H1 (cell line): ENCODE measurements at regions not wholly inside any gene's neighbourhood (a gene's known extent, or its start where the extent isn't known, plus 50 kb on each side); places are given as distances from the start of the nearest gene placed in this dataset.

Experiments
- CTCF ChIA-PET: fragments of 300-600 bp; sonication (Branson Sonifier 250); formaldehyde crosslinking; loops from one replicate; lab custom pipeline; 2021; ENCODE audit not compliant: partially characterized antibody; lab: Charles Lee
- POLR2A ChIA-PET: fragments of 300-600 bp; sonication (Branson Sonifier 250); formaldehyde crosslinking; loops from one replicate; lab custom pipeline; 2021; ENCODE audit warnings: inconsistent platforms; ENCODE audit not compliant: partially characterized antibody; lab: Charles Lee
- DNase-seq, 2 experiments: peaks; one replicate each; pipeline versions ENCODE4 v3.0.0 to v3.0.0-alpha.2; 2010 to 2022; ENCODE audit warnings: low spot score in 2 of 2, low read depth in 1 of 2, mixed read lengths in 1 of 2
- FAIRE-seq: peaks from 2 replicates; lab custom pipeline; 2011; peaks lifted over from hg19 to GRCh38; lab: Jason Lieb, UNC
- H2AFZ ChIP-seq: 2 replicates; pipeline ENCODE4 v1.8.1; 2012; ENCODE audit warnings: low read length, inconsistent platforms
- H2AK5ac ChIP-seq: 2 replicates; pipeline ENCODE4 v1.6.1; 2013; ENCODE audit warnings: low read depth, low read length
- H2BK120ac ChIP-seq: replicated peaks from 2 replicates; pipeline ENCODE3; 2013; ENCODE audit warnings: low read depth, low read length, inconsistent platforms
- H2BK12ac ChIP-seq: 2 replicates; pipeline ENCODE4 v1.6.1; 2013; ENCODE audit warnings: low read depth, low read length
- H2BK15ac ChIP-seq: 2 replicates; pipeline ENCODE4 v1.6.1; 2013; ENCODE audit warnings: low read length
- H2BK20ac ChIP-seq: 2 replicates; pipeline ENCODE4 v1.6.1; 2013; ENCODE audit warnings: low read length
- H2BK5ac ChIP-seq: 2 replicates; pipeline ENCODE4 v1.6.1; 2013; ENCODE audit warnings: low read depth, low read length
- H3K14ac ChIP-seq: 2 replicates; pipeline ENCODE4 v1.6.1; 2013; ENCODE audit warnings: inconsistent platforms; ENCODE audit not compliant: insufficient read length
- H3K18ac ChIP-seq: 2 replicates; pipeline ENCODE4 v1.6.1; 2013; ENCODE audit warnings: low read length; ENCODE audit errors: extremely low read depth
- H3K23ac ChIP-seq: 2 replicates; pipeline ENCODE4 v1.6.1; 2013; ENCODE audit warnings: inconsistent platforms; ENCODE audit not compliant: insufficient read length
- H3K23me2 ChIP-seq: 2 replicates; pipeline ENCODE4 v1.6.1; 2013; ENCODE audit warnings: low read depth, low read length
- H3K27ac ChIP-seq: 2 replicates; pipeline ENCODE4 v1.6.1; 2011; ENCODE audit warnings: low read depth, low read length, inconsistent platforms
- H3K27me3 ChIP-seq, 4 experiments: replicated peaks in 1 of 4; 1 replicate in 1 of 4; 2 replicates in 3 of 4; pipeline versions ENCODE4 v1.6.1 to v1.8.1; 2011 to 2013; ENCODE audit warnings: low read length in 3 of 4, mild to moderate bottlenecking in 3 of 4, inconsistent platforms in 2 of 4, mixed read lengths in 2 of 4, moderate library complexity in 1 of 4; ENCODE audit not compliant: control insufficient read depth in 3 of 4, insufficient read depth in 3 of 4; ENCODE audit errors: extremely low read depth in 1 of 4
- H3K36me3 ChIP-seq, 4 experiments: 2 replicates each; pipeline versions ENCODE4 v1.6.1 to v1.8.1; 2011 to 2013; ENCODE audit warnings: mild to moderate bottlenecking in 4 of 4, low read length in 3 of 4, moderate library complexity in 2 of 4, control low read depth in 1 of 4, inconsistent platforms in 1 of 4; ENCODE audit not compliant: insufficient read depth in 4 of 4, control insufficient read depth in 2 of 4
- H3K4ac ChIP-seq: replicated peaks from 2 replicates; pipeline ENCODE3; 2013; ENCODE audit warnings: low read length, low read depth, mixed read lengths, inconsistent platforms; ENCODE audit not compliant: insufficient read length
- H3K4me1 ChIP-seq, 4 experiments: replicated peaks in 1 of 4; 1 replicate in 1 of 4; 2 replicates in 3 of 4; pipeline versions ENCODE4 v1.6.1 to v1.8.1; 2011 to 2013; ENCODE audit warnings: low read length in 3 of 4, inconsistent platforms in 2 of 4, mixed read lengths in 1 of 4; ENCODE audit not compliant: insufficient read depth in 4 of 4, control insufficient read depth in 3 of 4
- H3K4me2 ChIP-seq, 2 experiments: 2 replicates each; pipeline versions ENCODE4 v1.6.1 to v1.8.1; 2011 to 2013; ENCODE audit warnings: low read depth in 2 of 2, low read length in 2 of 2, control low read depth in 1 of 2, inconsistent platforms in 1 of 2, mild to moderate bottlenecking in 1 of 2; ENCODE audit not compliant: insufficient read depth in 1 of 2
- H3K4me3 ChIP-seq, 4 experiments: fragments of 200-600, 300-600 bp in 1 of 4; sonication (generic), shearing (Covaris generic), sonication (Bioruptor Twin) in 1 of 4; 2 replicates each; pipeline versions ENCODE4 v1.5.1 to v1.8.1; 2011 to 2016; ENCODE audit warnings: low read length in 4 of 4, low read depth in 3 of 4, control low read depth in 2 of 4, inconsistent platforms in 2 of 4, mild to moderate bottlenecking in 2 of 4, mixed read lengths in 1 of 4, moderate library complexity in 1 of 4; ENCODE audit not compliant: insufficient read depth in 2 of 4; ENCODE audit errors: extremely low read depth in 1 of 4
- H3K56ac ChIP-seq: replicated peaks from 2 replicates; pipeline ENCODE3; 2013; ENCODE audit warnings: low read depth, mild to moderate bottlenecking, mixed read lengths, low read length, inconsistent platforms; ENCODE audit not compliant: insufficient read length
- H3K79me1 ChIP-seq: 2 replicates; pipeline ENCODE4 v1.6.1; 2013; ENCODE audit warnings: low read depth, low read length, control low read depth
- H3K79me2 ChIP-seq, 2 experiments: 2 replicates each; pipeline versions ENCODE4 v1.6.1 to v1.8.1; 2012 to 2013; ENCODE audit warnings: low read length in 2 of 2, mild to moderate bottlenecking in 2 of 2, inconsistent platforms in 1 of 2; ENCODE audit not compliant: insufficient read depth in 2 of 2, control insufficient read depth in 1 of 2
- H3K9ac ChIP-seq, 4 experiments: replicated peaks in 1 of 4; 1 replicate in 1 of 4; 2 replicates in 3 of 4; pipeline versions ENCODE4 v1.6.1 to v1.8.1; 2011 to 2013; ENCODE audit warnings: low read depth in 3 of 4, low read length in 3 of 4, control low read depth in 2 of 4, mild to moderate bottlenecking in 2 of 4, moderate library complexity in 2 of 4, inconsistent platforms in 1 of 4; ENCODE audit errors: extremely low read depth in 1 of 4
- H3K9me3 ChIP-seq, 2 experiments: 2 replicates each; pipeline versions ENCODE4 v1.6.1 to v1.8.1; 2012 to 2013; ENCODE audit warnings: mild to moderate bottlenecking in 2 of 2, moderate library complexity in 2 of 2, control low read depth in 1 of 2, inconsistent platforms in 1 of 2, low read depth in 1 of 2, low read length in 1 of 2, mixed read lengths in 1 of 2; ENCODE audit not compliant: insufficient read depth in 2 of 2
- H4K20me1 ChIP-seq, 2 experiments: replicated peaks in 1 of 2; 2 replicates each; pipeline versions ENCODE3 to v1.8.1; 2011 to 2013; ENCODE audit warnings: inconsistent platforms in 2 of 2, low read length in 2 of 2, mild to moderate bottlenecking in 1 of 2; ENCODE audit not compliant: insufficient read depth in 2 of 2, control insufficient read depth in 1 of 2
- H4K5ac ChIP-seq: 2 replicates; pipeline ENCODE4 v1.6.1; 2013; ENCODE audit warnings: low read length, low read depth, mixed read lengths, inconsistent platforms; ENCODE audit not compliant: insufficient read length
- H4K8ac ChIP-seq: 2 replicates; pipeline ENCODE4 v1.8.0; 2013; ENCODE audit warnings: mild to moderate bottlenecking, moderate library complexity, low read length, inconsistent platforms; ENCODE audit not compliant: insufficient read depth; ENCODE audit errors: extremely low read depth
- H4K91ac ChIP-seq: replicated peaks from 2 replicates; pipeline ENCODE3; 2013; ENCODE audit warnings: low read length, mixed read lengths, inconsistent platforms; ENCODE audit not compliant: insufficient read length
- BCL11A ChIP-seq, 2 experiments: IDR thresholded peaks; one replicate each; pipeline ENCODE4 v1.6.1; 2011; ENCODE audit warnings: low read depth in 2 of 2, low read length in 2 of 2, mild to moderate bottlenecking in 2 of 2
- CBX5 ChIP-seq: fragments of 300-800, 300-1000 bp; sonication (generic); IDR thresholded peaks from 2 replicates; pipeline ENCODE4 v1.7.1; 2016; ENCODE audit warnings: antibody characterized with exemption, low read length, low read depth
- EZH2 ChIP-seq: fragments of 200-600 bp; sonication (generic); IDR thresholded peaks from 2 replicates; pipeline ENCODE4 v1.7.1; 2012; ENCODE audit warnings: low read depth, mild to moderate bottlenecking, moderate library complexity, low read length, inconsistent platforms; ENCODE audit not compliant: severe bottlenecking
- WGBS, 2 experiments: shearing (Covaris generic) in 1 of 2; methylation state at CpG; one replicate each; pipeline versions ENCODE4 v1.1.6 to v1.1.7; 2013 to 2015; ENCODE audit warnings: low lambda C conversion rate in 2 of 2, mixed read lengths in 2 of 2, inconsistent platforms in 1 of 2, low coverage in 1 of 2, missing lambda C conversion rate in 1 of 2; ENCODE audit not compliant: insufficient replicate concordance in 2 of 2, insufficient coverage in 1 of 2, insufficient read length in 1 of 2; ENCODE audit errors: extremely low coverage in 1 of 2, missing lambda C conversion rate in 1 of 2; 5-methylcytosine and 5-hydroxymethylcytosine counted together

- Histone ChIP-seq H2AK5ac (no peak overlapping the region), H2BK5ac (no peak overlapping the region), H4K5ac (no peak overlapping the region), H3K9me3 (no peaks in the 10 kb centered on the region), H3K79me1 (no peaks in the 10 kb centered on the region), H4K91ac (no peak overlapping the region), H2AFZ (no peak overlapping the region), H3K4me3 (no peak overlapping the region), H3K56ac (no peak overlapping the region), H2BK120ac (no peak overlapping the region), H3K23ac (no peak overlapping the region), H2BK20ac (no peak overlapping the region), H2BK12ac (no peak overlapping the region), H3K4me2 (no peak overlapping the region), H3K4me1 (no peaks in the 10 kb centered on the region), H3K36me3 (no peaks in the 10 kb centered on the region), H3K27me3 (no peaks in the 10 kb centered on the region), H3K27ac (no peak overlapping the region), H3K4ac (no peak overlapping the region), H4K8ac (no peak overlapping the region), H4K20me1 (no peaks in the 10 kb centered on the region), H3K18ac (no peak overlapping the region), H3K14ac (no peak overlapping the region), H3K79me2 (no peaks in the 10 kb centered on the region), H3K23me2 (no peaks in the 10 kb centered on the region), H3K9ac (no peak overlapping the region), H2BK15ac (no peak overlapping the region)
- no peak for FAIRE-seq
- TF ChIP-seq CBX5, result no peak
- TF ChIP-seq EZH2, result no peak
- TF ChIP-seq BCL11A (IDR thresholded peaks at IDR 0.05; ENCODE audit: low read depth in 2 of 2, low read length in 2 of 2), result no peak
- CTCF ChIA-PET, result interaction anchor here (0.6 kb wide), 1 partner anchor 1184 kb away, joined by 3 read pairs; no protein-coding TSS in a partner anchor
- POLR2A ChIA-PET, result no interaction called here
- 88% methylated on average over 4 of the region's 4 CpGs; no CpG with 5 or more reads in 1 of the 2 experiments for WGBS, 2 experiments
- DNase-seq, result no peak
These were observed 1028.7 kb downstream of the BCL11B start for GRCh38 chr14:98243332-98243731.
